Activated CD8-positive, alpha-beta memory T cell treated with anti-CD3 and anti-CD28 coated beads, Interleukin-2, amount 50 U/mL, for 1 hour (primary cell): ENCODE measurements at regions not wholly inside any gene's neighbourhood (a gene's known extent, or its start where the extent isn't known, plus 50 kb on each side); places are given as distances from the start of the nearest gene placed in this dataset.
"Not testable (repeated sequence)": the region's sequence is repeated elsewhere in the genome, so short reads cannot be mapped to it uniquely, and the experiment has no call there.

ENCODE experiments used
- DNase-seq: peaks from one replicate; pipeline ENCODE4 v3.0.0-alpha.2; 2020; ENCODE audit errors: extremely low read depth

- no peak for DNase-seq
Observed at GRCh38 chr2:144999071-144999875, 479.4 kb upstream of the ZEB2 start.

GRCh38 chr2:144998435-144998834, 478.5 kb upstream of the ZEB2 start:
- DNase-seq = no peak

- DNase-seq = no peak
Observed at GRCh38 chr2:144996225-144996795, 476.4 kb upstream of the ZEB2 start.

GRCh38 chr2:144995482-144995881, 475.6 kb upstream of the ZEB2 start:
- no peak for DNase-seq

- no peak for DNase-seq
Observed at GRCh38 chr2:144990661-144991060, 470.7 kb upstream of the ZEB2 start.

GRCh38 chr2:144989579-144990270, 469.8 kb upstream of the ZEB2 start:
- DNase-seq = no peak

GRCh38 chr2:144988591-144988990, 468.7 kb upstream of the ZEB2 start:
- no peak for DNase-seq

GRCh38 chr2:144986691-144987090, 466.8 kb upstream of the ZEB2 start:
- no peak for DNase-seq

- DNase-seq = no peak
Observed at GRCh38 chr2:144984038-144984437, 464.1 kb upstream of the ZEB2 start.

GRCh38 chr2:144983107-144983506, 463.2 kb upstream of the ZEB2 start:
- no peak for DNase-seq

GRCh38 chr2:144982481-144982880, 462.6 kb upstream of the ZEB2 start:
- no peak for DNase-seq

GRCh38 chr2:144975881-144976280, 456.0 kb upstream of the ZEB2 start:
- DNase-seq = no peak

GRCh38 chr2:144972676-144973075, 452.8 kb upstream of the ZEB2 start:
- DNase-seq = no peak

- DNase-seq = no peak
Observed at GRCh38 chr2:144971786-144972335, 451.9 kb upstream of the ZEB2 start.

GRCh38 chr2:144970410-144970809, 450.5 kb upstream of the ZEB2 start:
- not testable (repeated sequence) for DNase-seq

- DNase-seq = not testable (repeated sequence)
Observed at GRCh38 chr2:144969564-144969963, 449.6 kb upstream of the ZEB2 start.

- no peak for DNase-seq
Observed at GRCh38 chr2:144967961-144968360, 448.0 kb upstream of the ZEB2 start.

- DNase-seq = no peak
Observed at GRCh38 chr2:144965172-144965571, 445.3 kb upstream of the ZEB2 start.

- DNase-seq = no peak
Observed at GRCh38 chr2:144963031-144963430, 443.1 kb upstream of the ZEB2 start.

- DNase-seq = no peak
Observed at GRCh38 chr2:144959416-144959815, 439.5 kb upstream of the ZEB2 start.

- DNase-seq = no peak
Observed at GRCh38 chr2:144950899-144951560, 431.1 kb upstream of the ZEB2 start.

GRCh38 chr2:144948205-144948855, 428.4 kb upstream of the ZEB2 start:
- no peak for DNase-seq
